NCI-H748 (cell line): ENCODE measurements at regions not wholly inside any gene's neighbourhood (a gene's known extent, or its start where the extent isn't known, plus 50 kb on each side); places are given as distances from the start of the nearest gene placed in this dataset.
"Not testable (repeated sequence)": the region's sequence is repeated elsewhere in the genome, so short reads cannot be mapped to it uniquely, and the experiment has no call there.

Experiments used
- DNase-seq: peaks from one replicate; lab custom pipeline; 2025; ENCODE audit not compliant: unreplicated experiment; lab: John Stamatoyannopoulos, UW

- no peak for DNase-seq
Observed at GRCh38 chr12:61188801-61189595, 1071.2 kb upstream of the USP15 start.

- peak; percentile 95 for DNase-seq
Observed at GRCh38 chr12:61213646-61214045, 1046.6 kb upstream of the USP15 start.

GRCh38 chr12:61220337-61220736 is 1039.9 kb upstream of the USP15 start:
- DNase-seq: no peak

DNA sequence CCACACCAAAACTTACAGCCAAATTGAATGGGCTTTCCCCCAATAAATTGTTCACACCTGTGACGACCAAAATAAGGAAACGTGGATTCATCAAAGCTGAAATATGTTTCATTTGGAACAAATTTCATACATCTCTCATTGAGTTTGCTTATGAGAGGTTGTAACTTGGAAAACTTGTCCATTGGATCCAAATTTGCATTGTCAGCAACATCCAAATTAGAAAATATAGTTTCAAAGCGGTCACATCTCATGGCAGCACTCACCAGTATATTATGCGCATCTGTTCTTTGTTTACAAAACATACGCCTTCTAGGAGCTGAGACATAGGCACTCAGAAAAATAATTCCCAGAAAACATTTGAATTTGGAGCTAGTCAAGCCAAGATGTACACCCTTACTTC is 1028.2 kb upstream of the USP15 start:
- DNase-seq: no peak

- no peak for DNase-seq
Observed at GRCh38 chr12:61250303-61250702, 1009.9 kb upstream of the USP15 start.

DNA sequence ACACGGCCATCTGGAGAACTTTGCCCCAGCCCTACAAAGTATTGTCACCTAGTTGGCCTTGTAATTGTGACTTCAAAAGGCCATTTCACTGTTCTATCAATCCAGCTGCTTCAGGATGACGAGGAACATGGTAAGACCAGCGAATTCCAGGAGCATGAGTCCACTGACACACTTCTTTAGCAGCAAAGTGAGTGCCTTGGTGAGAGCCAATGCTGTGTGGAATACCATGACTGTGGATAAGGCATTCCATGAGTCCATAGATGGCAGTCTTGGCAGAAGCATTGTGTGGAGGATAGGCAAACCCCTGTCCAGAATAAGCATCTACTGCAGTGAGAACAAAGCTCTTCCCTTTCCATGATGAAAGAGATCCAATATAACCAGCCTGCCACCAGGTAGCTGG is 1009.1 kb upstream of the USP15 start:
- no peak for DNase-seq

GRCh38 chr12:61254225-61254624 is 1006.0 kb upstream of the USP15 start:
- no peak for DNase-seq

- not testable (repeated sequence) for DNase-seq
Observed at GRCh38 chr12:61264294-61264693, 995.9 kb upstream of the USP15 start.

- no peak for DNase-seq
Observed at GRCh38 chr12:61267474-61267873, 992.7 kb upstream of the USP15 start.

GRCh38 chr12:61272441-61272840 is 987.8 kb upstream of the USP15 start:
- DNase-seq: peak; percentile 9

- no peak for DNase-seq
Observed at GRCh38 chr12:61282790-61283575, 977.2 kb upstream of the USP15 start.

DNA sequence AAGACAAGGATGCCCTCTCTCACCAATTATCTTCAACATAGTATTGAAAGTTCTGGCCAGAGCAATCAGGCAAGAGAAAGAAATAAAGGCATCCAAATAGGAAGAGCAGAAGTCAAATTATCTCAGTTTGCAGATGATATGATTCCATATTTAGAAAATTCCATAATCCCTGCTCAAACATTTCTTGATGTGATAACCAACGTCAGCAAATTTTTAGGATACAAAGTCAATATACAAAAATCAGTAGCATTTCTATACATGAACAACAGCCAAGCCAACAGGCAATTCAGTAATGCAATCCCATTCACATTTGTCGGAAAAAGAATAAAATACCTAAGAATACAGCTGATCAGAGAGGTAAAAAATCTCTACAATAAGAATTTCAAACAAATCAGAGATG is 969.7 kb upstream of the USP15 start:
- DNase-seq: no peak

- DNase-seq: no peak
Observed at GRCh38 chr12:61291647-61292046, 968.6 kb upstream of the USP15 start.

GRCh38 chr12:61294011-61294410 is 966.2 kb upstream of the USP15 start:
- not testable (repeated sequence) for DNase-seq

GRCh38 chr12:61301817-61302216 is 958.4 kb upstream of the USP15 start:
- no peak for DNase-seq

GRCh38 chr12:61302282-61302681 is 957.9 kb upstream of the USP15 start:
- no peak for DNase-seq

DNA sequence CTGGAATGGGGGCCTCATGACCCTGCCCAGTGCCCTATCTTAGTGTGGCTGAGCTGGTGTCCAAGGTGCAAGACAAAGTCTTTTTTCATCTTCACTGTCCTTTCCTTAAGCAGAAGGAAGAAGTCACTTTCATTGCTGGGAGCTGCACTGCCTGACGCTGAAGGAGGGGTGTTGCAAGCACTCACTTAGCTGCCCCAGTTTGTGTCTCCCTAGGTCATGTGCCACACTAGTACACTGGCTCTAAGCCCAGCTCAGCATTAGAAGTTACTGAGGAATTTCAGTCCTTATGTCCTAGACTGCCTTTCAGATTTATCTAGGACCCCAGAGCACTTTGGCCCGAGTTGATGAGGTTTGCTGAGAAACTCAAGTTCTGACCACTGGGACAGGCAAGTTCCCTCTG is 952.0 kb upstream of the USP15 start:
- no peak for DNase-seq

DNA sequence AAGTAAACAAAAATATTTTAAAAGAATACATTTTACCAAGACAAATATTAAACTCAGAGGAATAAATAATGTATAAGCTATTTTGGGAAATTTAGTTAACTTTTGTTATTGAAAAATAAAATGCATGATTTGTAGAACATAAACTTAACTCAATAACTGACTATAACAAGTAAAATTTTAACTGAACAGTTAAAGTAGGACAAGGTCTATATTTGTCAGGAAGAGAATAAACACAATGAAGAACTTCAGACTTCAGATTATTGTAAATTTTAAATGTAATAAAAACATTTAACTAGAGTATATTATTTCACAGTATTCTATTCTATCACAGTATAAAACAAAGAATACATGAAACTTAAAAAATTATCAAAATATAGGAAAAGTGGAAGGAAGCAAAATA is 948.8 kb upstream of the USP15 start:
- no peak for DNase-seq

DNA sequence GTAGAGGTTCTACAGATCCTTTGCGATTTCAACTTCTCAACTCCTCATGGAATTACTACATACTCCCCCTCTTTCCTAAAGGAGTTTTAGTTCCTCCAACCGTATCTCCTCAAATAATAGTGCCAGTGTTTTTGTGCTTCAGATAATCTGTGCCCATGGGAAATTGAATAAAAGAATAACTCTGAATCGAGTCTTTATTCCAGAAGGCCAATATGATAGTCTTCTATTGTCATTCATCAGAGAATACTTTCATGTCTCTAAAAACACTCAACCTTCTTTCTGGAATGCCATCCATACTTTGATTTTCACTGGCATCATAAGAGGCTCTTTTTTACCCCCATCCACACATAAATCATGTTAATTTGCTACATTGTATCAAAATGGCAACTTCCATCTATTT is 911.3 kb upstream of the USP15 start:
- DNase-seq: no peak

DNA sequence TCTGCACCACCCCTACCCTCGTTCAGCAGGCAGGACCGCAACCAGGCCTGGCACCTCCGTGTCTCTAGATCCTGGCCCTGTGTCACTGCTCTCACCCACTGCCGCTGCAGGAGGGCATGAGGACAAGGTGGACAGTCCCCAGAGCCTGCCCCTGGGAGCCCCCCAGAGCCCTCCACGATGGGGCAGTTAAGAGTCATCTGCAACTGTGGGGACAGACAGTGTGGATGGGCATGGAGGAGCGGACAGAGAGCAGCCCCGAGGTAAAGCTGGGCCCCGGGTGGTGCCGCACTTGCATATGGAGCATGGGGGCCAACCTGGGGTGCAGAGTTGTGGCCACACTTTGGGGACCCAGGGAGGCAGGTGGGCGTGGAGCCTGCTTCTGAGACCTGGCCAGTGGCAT is 905.1 kb upstream of the USP15 start:
- no peak for DNase-seq

- no peak for DNase-seq
Observed at GRCh38 chr12:61356485-61356884, 903.7 kb upstream of the USP15 start.

DNA sequence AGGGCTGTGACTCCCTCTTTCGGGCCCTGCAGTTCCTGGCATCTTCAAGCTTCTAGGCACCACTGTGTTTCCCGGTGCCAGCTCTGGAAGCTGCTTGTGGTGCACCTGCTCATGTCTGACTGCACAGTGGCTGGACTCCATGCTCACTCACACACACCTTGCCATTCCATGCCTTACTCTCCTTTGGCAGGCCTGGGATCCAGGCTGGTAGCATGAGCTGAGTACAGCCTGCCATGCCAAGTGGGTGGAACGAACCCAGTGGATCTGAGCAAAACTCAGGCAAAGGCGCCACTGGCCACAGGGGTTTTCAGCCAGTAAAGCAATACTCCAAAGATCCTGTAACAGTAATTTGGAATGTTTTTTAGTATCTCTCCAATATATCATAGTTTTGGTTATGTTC is 902.7 kb upstream of the USP15 start:
- no peak for DNase-seq
